Stimulated activated CD4-positive, alpha-beta T cell treated with anti-CD3 and anti-CD28 coated beads, Interleukin-1b, Interleukin-23, amount 100 ng/mL, for 48 hours (primary cell): ENCODE measurements at regions not wholly inside any gene's neighbourhood (a gene's known extent, or its start where the extent isn't known, plus 50 kb on each side); places are given as distances from the start of the nearest gene placed in this dataset.

ENCODE experiments used
- DNase-seq: peaks from one replicate; pipeline ENCODE4 v3.0.0-alpha.2; 2020

- DNase-seq = no peak
Observed at GRCh38 chr7:109964780-109965179, 1126.1 kb upstream of the LRRN3 start.

GRCh38 chr7:109967406-109967805 lies 1123.5 kb upstream of the LRRN3 start:
- no peak for DNase-seq

GRCh38 chr7:109983618-109984017 lies 1107.3 kb upstream of the LRRN3 start:
- DNase-seq = no peak

- no peak for DNase-seq
Observed at GRCh38 chr7:109984729-109985128, 1106.2 kb upstream of the LRRN3 start.

GRCh38 chr7:109986701-109987100 lies 1104.2 kb upstream of the LRRN3 start:
- no peak for DNase-seq

GRCh38 chr7:109996411-109996810 lies 1094.5 kb upstream of the LRRN3 start:
- no peak for DNase-seq

- no peak for DNase-seq
Observed at GRCh38 chr7:109996927-109997326, 1094.0 kb upstream of the LRRN3 start.

GRCh38 chr7:109997837-109998236 lies 1093.1 kb upstream of the LRRN3 start:
- no peak for DNase-seq

- no peak for DNase-seq
Observed at GRCh38 chr7:110001254-110001938, 1089.5 kb upstream of the LRRN3 start.

GRCh38 chr7:110003827-110004226 lies 1087.1 kb upstream of the LRRN3 start:
- no peak for DNase-seq

- no peak for DNase-seq
Observed at GRCh38 chr7:110007320-110008063, 1083.4 kb upstream of the LRRN3 start.

- no peak for DNase-seq
Observed at GRCh38 chr7:110010359-110010758, 1080.6 kb upstream of the LRRN3 start.

- DNase-seq = no peak
Observed at GRCh38 chr7:110017405-110017804, 1073.5 kb upstream of the LRRN3 start.

- DNase-seq = no peak
Observed at GRCh38 chr7:110027385-110027784, 1063.5 kb upstream of the LRRN3 start.

GRCh38 chr7:110043519-110043918 lies 1047.4 kb upstream of the LRRN3 start:
- DNase-seq = no peak

GRCh38 chr7:110050785-110051184 lies 1040.1 kb upstream of the LRRN3 start:
- no peak for DNase-seq

- no peak for DNase-seq
Observed at GRCh38 chr7:110051372-110051771, 1039.6 kb upstream of the LRRN3 start.

- DNase-seq = no peak
Observed at GRCh38 chr7:110056331-110056730, 1034.6 kb upstream of the LRRN3 start.

GRCh38 chr7:110058401-110058800 lies 1032.5 kb upstream of the LRRN3 start:
- no peak for DNase-seq

- DNase-seq = no peak
Observed at GRCh38 chr7:110061387-110061786, 1029.5 kb upstream of the LRRN3 start.

GRCh38 chr7:110065121-110065520 lies 1025.8 kb upstream of the LRRN3 start:
- DNase-seq = no peak

GRCh38 chr7:110066843-110067242 lies 1024.1 kb upstream of the LRRN3 start:
- DNase-seq = no peak

- DNase-seq = no peak
Observed at GRCh38 chr7:110071192-110071591, 1019.7 kb upstream of the LRRN3 start.

GRCh38 chr7:110075450-110075849 lies 1015.5 kb upstream of the LRRN3 start:
- no peak for DNase-seq

- no peak for DNase-seq
Observed at GRCh38 chr7:110076194-110076593, 1014.7 kb upstream of the LRRN3 start.
